ENCODE measurements at regions not wholly inside any gene's neighbourhood (a gene's known extent, or its start where the extent isn't known, plus 50 kb on each side); places are given as distances from the start of the nearest gene placed in this dataset.
"Not testable (repeated sequence)": the region's sequence is repeated elsewhere in the genome, so short reads cannot be mapped to it uniquely, and the experiment has no call there.

DNA sequence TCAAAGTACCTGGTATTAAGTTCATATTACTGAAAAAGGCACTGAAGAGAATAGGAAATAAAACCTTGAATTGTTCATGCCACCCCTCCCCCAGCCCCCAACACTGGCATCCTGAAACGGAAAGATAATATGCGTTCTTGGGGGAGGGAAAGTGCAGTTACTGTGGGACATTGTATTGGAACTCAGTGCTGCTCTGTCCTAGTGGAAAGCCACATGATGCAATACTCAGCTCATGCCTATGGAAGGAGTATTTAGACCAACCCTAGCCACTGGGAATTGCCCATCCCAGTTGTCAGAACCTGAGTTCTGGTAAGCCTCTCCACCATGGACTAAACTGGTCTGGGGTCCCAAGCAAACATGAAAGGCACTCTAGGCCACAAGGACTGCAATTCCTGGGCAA is 680.8 kb upstream of the BCHE start:
- no peak for DNase-seq

- DNase-seq, result no peak
Measured at GRCh38 chr3:166510382-166510781, 673.2 kb upstream of the BCHE start.

- not testable (repeated sequence) for DNase-seq
Measured at GRCh38 chr3:166500420-166500819, 663.2 kb upstream of the BCHE start.

- DNase-seq, result no peak
Measured at GRCh38 chr3:166499636-166500035, 662.4 kb upstream of the BCHE start.

DNA sequence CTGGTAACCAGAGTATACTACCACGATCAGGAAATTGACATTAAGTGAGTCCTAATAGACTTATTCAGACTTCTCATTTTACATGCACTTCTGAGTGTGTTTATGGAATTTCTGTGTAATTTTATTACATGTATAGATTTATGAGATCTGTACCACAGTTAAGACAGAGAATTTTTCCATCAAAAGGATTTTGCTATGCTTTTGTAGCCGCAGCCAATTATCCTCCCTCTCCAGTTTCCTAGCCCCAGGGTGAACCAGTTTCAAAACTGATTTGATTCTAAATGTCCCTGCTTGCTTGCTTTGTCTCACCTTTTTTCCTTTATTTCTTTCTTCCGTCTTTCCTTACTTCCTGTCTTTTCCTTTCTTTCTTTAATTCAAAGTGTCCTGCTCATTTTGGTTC is 661.2 kb upstream of the BCHE start:
- no peak for DNase-seq

- DNase-seq, result no peak
Measured at GRCh38 chr3:166489826-166490225, 652.6 kb upstream of the BCHE start.

DNA sequence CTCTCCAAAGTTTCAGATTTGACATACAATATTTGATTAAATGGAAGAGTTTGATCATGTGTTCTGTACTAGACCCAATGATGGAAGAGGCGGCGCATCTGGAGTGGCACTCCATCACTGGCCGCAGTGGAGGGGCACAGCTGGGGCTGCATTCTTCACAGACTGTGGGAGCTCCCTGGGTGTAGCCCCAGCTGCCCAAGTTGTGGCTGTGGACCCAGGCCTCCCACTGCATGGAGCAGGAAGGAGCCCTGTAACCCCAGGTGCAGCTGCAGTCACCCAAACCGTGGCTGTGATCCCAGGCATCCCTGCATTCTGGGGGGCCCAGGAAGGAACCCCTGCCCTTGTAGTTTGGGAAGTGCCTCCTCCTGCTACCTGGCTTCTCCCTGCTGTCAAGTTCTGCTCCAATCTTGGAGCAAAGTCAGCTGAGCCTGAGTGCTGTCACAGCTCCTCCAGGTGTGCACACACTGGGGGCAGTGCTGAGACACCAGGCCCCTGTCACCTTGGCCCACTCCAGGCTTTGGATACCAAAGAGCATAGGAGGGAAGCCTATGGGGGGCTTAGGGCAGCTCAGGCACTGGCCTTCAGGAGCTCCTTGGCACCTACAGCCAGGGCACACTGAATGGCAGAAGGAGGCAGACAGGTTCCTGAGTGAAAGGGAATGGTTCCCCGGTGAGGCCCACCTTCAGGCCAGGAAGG is 651.9 kb upstream of the BCHE start:
- no peak for DNase-seq

- no peak for DNase-seq
Measured at GRCh38 chr3:166484470-166484869, 647.2 kb upstream of the BCHE start.

DNA sequence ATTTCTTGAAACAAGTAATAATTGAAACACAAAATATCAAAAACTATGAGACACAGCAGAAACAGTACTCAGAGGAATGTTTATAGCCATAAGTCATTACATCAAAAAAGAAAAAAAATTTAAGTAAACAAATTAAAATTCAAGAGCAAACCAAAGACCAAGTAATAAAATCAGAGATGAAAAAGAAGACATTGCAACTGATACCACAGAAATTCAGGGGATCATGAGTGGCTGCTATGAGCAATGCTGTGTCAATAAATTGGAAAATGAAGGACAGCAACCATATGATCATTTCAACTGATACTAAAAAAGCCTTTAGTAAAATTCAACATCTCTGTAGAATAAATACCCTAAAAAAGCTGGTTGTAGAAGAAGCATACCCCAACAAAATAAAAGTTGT is 644.1 kb upstream of the BCHE start:
- DNase-seq, result no peak

- no peak for DNase-seq
Measured at GRCh38 chr3:166478356-166478755, 641.1 kb upstream of the BCHE start.

GRCh38 chr3:166473501-166473900 is 636.3 kb upstream of the BCHE start:
- no peak for DNase-seq

DNA sequence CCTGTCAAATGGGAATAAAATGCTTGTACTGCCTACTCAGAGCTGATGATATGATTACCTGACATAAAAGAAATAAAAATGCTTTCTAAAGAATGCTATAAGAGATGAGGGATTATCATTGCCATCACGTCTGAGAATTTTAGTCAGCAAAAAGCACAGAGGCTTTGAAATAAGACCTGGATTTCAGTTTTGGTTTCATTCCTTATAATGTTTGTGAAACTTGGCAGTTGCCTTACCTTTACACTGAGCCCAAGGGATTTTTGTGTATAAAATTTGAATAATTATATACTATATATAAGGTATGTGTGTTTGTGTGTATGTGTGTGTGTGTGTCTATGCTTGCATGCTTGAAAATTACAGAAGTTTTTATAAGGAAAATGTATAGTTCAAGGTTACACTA is 634.8 kb upstream of the BCHE start:
- DNase-seq, result no peak

DNA sequence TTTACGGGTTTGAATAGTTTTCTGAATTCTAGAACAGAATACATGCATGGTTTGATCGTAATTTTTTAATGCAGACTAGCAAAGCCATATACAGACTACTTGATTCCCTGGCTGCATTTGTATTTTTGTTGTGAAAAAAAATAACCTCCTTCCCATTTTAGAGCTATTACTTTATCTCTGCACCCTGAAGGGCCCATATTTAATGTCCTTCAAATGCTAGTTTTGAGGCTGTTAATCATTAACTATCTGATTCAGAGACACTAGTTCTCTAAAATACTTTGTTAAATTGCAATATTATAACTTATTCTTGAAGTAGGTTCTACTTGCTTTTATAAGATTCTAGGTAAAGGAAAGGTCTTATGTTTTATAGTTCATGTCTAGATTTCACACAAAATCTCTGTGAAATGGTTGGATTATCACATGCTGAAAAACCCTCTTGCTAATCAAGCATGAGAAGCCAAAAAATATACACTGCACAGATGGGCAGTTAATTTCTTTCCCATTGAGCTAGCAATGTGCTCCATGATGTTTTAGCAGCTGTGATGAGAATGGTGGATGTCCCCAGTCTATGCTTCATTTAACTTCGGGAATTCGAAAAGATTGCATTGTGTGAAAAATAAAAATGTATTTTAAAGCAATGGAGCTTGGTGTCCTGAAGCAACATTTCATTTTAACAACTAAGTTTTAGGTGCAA is 634.0 kb upstream of the BCHE start:
- DNase-seq, result no peak

- DNase-seq, result no peak
Measured at GRCh38 chr3:166462891-166463470, 625.8 kb upstream of the BCHE start.

DNA sequence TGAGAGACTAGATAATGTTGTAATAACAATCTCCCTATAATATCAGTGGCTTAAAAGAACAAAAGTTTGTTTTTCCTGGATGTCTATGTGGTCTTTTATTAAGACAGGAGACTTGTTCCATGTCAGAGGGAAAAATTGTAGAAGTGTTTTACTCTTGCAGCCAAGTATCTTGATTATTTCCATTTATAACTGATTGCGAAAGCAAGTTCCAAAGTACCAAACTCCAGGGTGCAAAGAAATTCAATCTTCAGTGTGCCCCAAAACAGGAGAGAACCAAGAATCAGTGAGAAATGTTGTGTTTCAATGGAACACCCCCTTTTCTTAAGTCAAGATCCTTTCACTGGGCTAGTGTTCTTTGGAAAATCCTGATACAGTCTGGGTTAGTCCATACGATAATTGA is 624.4 kb upstream of the BCHE start:
- no peak for DNase-seq

DNA sequence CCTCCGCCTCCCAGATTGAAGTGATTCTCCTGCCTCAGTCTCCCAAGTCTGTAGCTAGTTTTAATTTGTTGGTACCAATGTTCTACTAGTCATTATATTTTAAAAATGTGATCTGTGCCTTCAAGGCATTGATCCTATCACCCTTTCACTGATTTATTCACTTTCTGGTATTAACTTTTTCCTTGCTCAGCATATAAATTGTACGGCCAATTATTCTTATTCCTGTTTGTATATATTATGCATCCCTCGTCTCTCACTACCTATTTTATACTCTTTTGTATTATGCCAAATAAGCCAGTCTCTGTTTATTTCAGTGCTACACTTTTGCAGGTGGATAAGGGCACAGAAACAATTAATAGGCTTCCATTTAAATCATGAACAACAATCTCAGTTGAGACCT is 620.2 kb upstream of the BCHE start:
- DNase-seq, result no peak

- no peak for DNase-seq
Measured at GRCh38 chr3:166456286-166456685, 619.1 kb upstream of the BCHE start.

DNA sequence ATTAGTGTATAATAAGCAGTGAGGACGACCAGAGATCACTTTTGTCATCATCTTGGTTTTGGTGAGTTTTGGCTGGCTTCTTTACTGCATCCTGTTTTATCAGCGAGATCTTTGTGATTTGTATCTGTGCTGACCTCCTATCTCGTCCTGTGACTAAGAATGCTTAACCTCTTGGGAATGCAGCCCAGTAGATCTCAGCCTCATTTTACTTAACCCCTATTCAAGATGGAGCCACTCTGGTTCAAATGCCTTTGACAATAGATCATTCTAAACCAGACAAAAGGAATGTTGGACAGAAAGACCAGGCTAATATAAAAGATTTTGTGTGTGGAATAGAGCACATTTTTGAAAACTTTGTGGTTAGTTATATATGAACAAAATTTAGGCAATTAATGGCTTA is 618.5 kb upstream of the BCHE start:
- no peak for DNase-seq

DNA sequence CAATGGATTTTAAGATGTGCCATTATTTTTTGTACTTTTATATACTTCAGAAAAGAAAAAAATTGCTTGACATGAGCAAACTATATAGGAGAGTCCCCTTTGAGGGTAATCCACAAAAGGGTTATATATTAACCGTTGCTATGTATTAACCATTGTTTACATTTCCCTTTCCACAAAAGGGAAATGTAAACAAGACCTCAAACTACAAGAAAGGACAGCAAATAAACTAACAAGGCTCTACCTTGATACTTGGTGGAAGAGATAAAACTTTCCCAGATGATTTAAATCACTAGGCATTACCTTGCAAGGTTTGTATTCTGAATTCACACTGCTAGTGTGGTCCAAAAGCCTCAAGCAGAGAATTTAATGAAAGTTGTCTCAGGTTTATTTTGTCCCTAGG is 616.3 kb upstream of the BCHE start:
- no peak for DNase-seq

- DNase-seq, result no peak
Measured at GRCh38 chr3:166451997-166452396, 614.8 kb upstream of the BCHE start.

GRCh38 chr3:166447513-166447912 is 610.3 kb upstream of the BCHE start:
- DNase-seq, result no peak

GRCh38 chr3:166446986-166447385 is 609.8 kb upstream of the BCHE start:
- no peak for DNase-seq

DNA sequence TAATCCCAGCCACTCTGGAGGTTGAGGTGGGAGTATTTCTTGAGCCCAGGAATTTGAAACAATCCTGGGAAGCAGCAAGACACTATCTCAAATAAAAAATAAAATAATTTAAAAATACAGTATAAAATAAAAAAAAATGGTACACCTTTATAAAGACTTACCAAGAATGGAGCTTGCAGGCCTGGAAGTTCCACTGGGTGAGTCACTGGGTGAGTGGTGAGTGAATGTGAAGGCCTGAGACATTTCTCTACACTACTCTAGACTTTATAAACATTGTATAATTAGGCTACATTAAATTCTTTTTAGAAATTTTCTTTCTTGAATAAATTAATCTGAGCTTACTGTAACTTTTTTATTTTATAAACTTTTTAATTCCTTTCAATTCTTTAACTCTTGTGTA is 609.1 kb upstream of the BCHE start:
- no peak for DNase-seq

GRCh38 chr3:166445865-166446264 is 608.6 kb upstream of the BCHE start:
- no peak for DNase-seq
